Endodermal cell (in vitro differentiated cells): ENCODE measurements at regions not wholly inside any gene's neighbourhood (a gene's known extent, or its start where the extent isn't known, plus 50 kb on each side); places are given as distances from the start of the nearest gene placed in this dataset.

ENCODE experiments used
- DNase-seq: peaks from one replicate; pipeline ENCODE4 v3.0.0-alpha.2; 2017
- H3K27ac ChIP-seq: 2 replicates; pipeline ENCODE4 v1.5.1; 2013; ENCODE audit warnings: mild to moderate bottlenecking, low read depth, low read length, moderate library complexity
- H3K27me3 ChIP-seq: 2 replicates; pipeline ENCODE4 v1.6.1; 2013; ENCODE audit warnings: mild to moderate bottlenecking, low read length, moderate library complexity; ENCODE audit not compliant: insufficient read depth, control insufficient read depth, poor library complexity, severe bottlenecking
- H3K36me3 ChIP-seq: 2 replicates; pipeline ENCODE4 v1.7.0; 2013; ENCODE audit warnings: mild to moderate bottlenecking, low read length, moderate library complexity; ENCODE audit not compliant: control insufficient read depth, insufficient read depth
- H3K4me1 ChIP-seq: one replicate; pipeline ENCODE4 v1.7.0; 2013; ENCODE audit warnings: low read length; ENCODE audit not compliant: control insufficient read depth, insufficient read depth
- H3K4me3 ChIP-seq: 2 replicates; pipeline ENCODE4 v1.5.1; 2013; ENCODE audit warnings: mild to moderate bottlenecking, low read length, moderate library complexity
- H3K9ac ChIP-seq: 2 replicates; pipeline ENCODE4 v1.6.1; 2013; ENCODE audit warnings: mild to moderate bottlenecking, low read length, moderate library complexity; ENCODE audit not compliant: poor library complexity, severe bottlenecking; ENCODE audit errors: extremely low read depth
- H3K9me3 ChIP-seq: 2 replicates; pipeline ENCODE4 v1.6.1; 2013; ENCODE audit warnings: mild to moderate bottlenecking, low read length, moderate library complexity; ENCODE audit not compliant: control insufficient read depth
- H3K27ac Mint-ChIP-seq: 2 replicates; pipeline ENCODE4 v1.8.0; 2020; ENCODE audit warnings: mixed read lengths
- H3K27me3 Mint-ChIP-seq: 2 replicates; pipeline ENCODE4 v1.8.0; 2021; ENCODE audit warnings: mild to moderate bottlenecking, mixed read lengths; ENCODE audit not compliant: insufficient read depth
- H3K36me3 Mint-ChIP-seq: 2 replicates; pipeline ENCODE4 v1.8.0; 2020; ENCODE audit warnings: low read depth, mixed read lengths
- H3K4me1 Mint-ChIP-seq: 2 replicates; pipeline ENCODE4 v1.8.0; 2020; ENCODE audit warnings: mixed read lengths
- H3K4me3 Mint-ChIP-seq: 2 replicates; pipeline ENCODE4 v1.8.0; 2020; ENCODE audit warnings: mild to moderate bottlenecking, moderate library complexity, mixed read lengths
- H3K9me3 Mint-ChIP-seq: 2 replicates; pipeline ENCODE4 v1.8.0; 2020; ENCODE audit warnings: mild to moderate bottlenecking, mixed read lengths
- CTCF ChIP-seq: fragments of 200-600 bp; sonication (generic); conservative IDR thresholded peaks from 2 replicates; pipeline ENCODE4 v1.5.0; 2021; ENCODE audit warnings: antibody characterized with exemption, mild to moderate bottlenecking
- WGBS, 2 experiments: methylation state at CpG; one replicate each; pipeline versions ENCODE4 v1.1.5 to v1.1.7; 2013; ENCODE audit warnings: missing lambda C conversion rate in 2 of 2, mixed read lengths in 1 of 2; ENCODE audit not compliant: insufficient coverage in 1 of 2, insufficient read length in 1 of 2; 5-methylcytosine and 5-hydroxymethylcytosine counted together

DNA sequence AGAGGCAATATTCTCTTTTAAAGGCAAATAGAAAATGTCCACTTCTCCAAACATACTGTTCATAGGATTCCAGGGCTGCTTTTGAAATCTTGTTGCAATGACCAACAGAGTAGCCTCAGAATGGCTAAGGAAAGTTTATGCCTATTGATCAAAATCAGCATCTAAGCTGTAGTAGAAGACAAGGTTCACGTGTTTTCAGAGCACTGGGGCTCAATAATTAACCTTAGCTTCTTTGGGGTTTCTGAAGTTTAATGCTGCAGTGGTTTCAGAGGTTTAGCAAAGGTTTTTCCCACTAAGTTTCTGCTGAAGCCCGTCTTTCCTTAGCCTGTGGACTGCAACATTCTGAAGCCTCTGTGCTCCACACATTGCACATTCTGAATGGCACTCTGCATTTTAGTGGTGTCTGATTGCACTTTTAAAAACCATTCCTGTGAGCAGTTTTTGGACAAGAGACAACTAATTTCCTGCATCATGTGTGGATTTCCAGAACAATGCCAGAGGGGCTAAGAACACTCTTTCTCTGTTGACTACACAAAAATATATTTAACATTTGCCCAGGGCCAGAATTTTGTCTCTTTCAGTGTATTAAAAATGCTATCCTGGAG lies 342.5 kb downstream of the PTEN start:
- Mint-ChIP-seq H3K4me3 (no peak overlapping the region), H3K9me3 (no peaks in the 10 kb centered on the region), H3K36me3 (no peaks in the 10 kb centered on the region), H3K27ac (no peak overlapping the region), H3K4me1 (peaks cover 6% of the 10 kb centered on the region), H3K27me3 (peaks cover 3% of the 10 kb centered on the region)
- H3K9ac ChIP-seq: no peak overlapping the region
- H3K9me3 ChIP-seq: no peaks in the 10 kb centered on the region
- H3K27me3 ChIP-seq: peaks cover 8% of the 10 kb centered on the region
- H3K4me1 ChIP-seq: peaks cover 5% of the 10 kb centered on the region
- H3K4me3 ChIP-seq: no peak overlapping the region
- TF ChIP-seq CTCF: no peak
- no peak for DNase-seq
- no peak overlapping the region for H3K27ac ChIP-seq
- 86 to 88% methylated on average over 2 of the region's 2 CpGs for WGBS, 2 experiments
- no peaks in the 10 kb centered on the region for H3K36me3 ChIP-seq

DNA sequence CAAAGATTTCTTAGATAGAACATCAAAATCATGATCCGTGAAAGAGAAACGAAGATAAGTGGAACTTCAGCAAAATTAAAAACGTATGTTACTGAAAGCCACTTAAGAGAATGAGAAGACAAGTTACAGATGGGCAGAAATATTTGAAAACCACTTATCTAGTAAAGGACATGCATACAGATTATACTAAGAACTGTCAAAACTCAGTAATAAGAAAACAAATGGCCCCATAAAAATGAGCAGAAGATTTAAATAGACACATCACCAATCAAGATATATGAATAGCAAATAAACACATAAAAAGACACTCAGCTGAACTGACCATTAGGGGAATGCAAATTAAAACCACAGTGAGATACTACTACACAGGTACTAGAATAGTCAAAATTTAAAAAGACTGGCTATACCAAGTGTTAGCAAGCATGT lies 343.7 kb downstream of the PTEN start:
- Histone ChIP-seq H3K36me3 (no peaks in the 10 kb centered on the region), H3K9ac (no peak overlapping the region), H3K27ac (no peak overlapping the region), H3K4me3 (no peak overlapping the region), H3K9me3 (no peaks in the 10 kb centered on the region), H3K4me1 (no peaks in the 10 kb centered on the region), H3K27me3 (peaks cover 8% of the 10 kb centered on the region)
- no peaks in the 10 kb centered on the region for H3K9me3 Mint-ChIP-seq
- no peak for TF ChIP-seq CTCF
- H3K4me3 Mint-ChIP-seq: no peak overlapping the region
- H3K27me3 Mint-ChIP-seq: peaks cover 3% of the 10 kb centered on the region
- H3K36me3 Mint-ChIP-seq: no peaks in the 10 kb centered on the region
- H3K4me1 Mint-ChIP-seq: peaks cover 3% of the 10 kb centered on the region
- no peak overlapping the region for H3K27ac Mint-ChIP-seq
- DNase-seq: no peak
- WGBS, 2 experiments: 83 to 91% methylated on average over 3 of the region's 3 CpGs

DNA sequence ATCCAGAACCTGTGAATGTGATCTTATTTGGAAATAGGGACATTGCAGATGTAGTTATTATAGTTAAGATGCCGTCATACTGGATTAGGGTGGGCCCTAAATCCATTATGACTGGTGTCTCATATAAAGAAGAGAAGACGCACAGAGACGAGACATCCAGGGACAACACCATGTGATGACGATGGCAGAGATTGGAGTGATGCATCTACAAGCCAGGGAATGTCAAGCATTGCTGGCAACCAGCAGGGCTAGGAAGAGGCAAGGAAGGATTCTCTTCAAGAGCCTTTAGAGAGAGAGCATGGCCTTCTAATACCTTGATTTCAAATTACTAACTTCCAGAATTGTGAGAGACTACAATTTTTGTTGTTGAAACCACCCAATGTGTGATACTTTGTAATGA lies 345.8 kb downstream of the PTEN start:
- Mint-ChIP-seq H3K4me1 (peaks cover 3% of the 10 kb centered on the region), H3K4me3 (no peak overlapping the region), H3K9me3 (no peaks in the 10 kb centered on the region), H3K27me3 (peaks cover 8% of the 10 kb centered on the region), H3K36me3 (no peaks in the 10 kb centered on the region), H3K27ac (no peak overlapping the region)
- Histone ChIP-seq H3K9me3 (no peaks in the 10 kb centered on the region), H3K4me3 (no peak overlapping the region), H3K4me1 (no peaks in the 10 kb centered on the region), H3K9ac (no peak overlapping the region), H3K27ac (no peak overlapping the region), H3K27me3 (peaks cover 8% of the 10 kb centered on the region), H3K36me3 (no peaks in the 10 kb centered on the region)
- 91 to 92% methylated on average over 4 of the region's 4 CpGs for WGBS, 2 experiments
- no peak for TF ChIP-seq CTCF
- DNase-seq: no peak
